HepG2 (cell line): ENCODE measurements at regions not wholly inside any gene's neighbourhood (a gene's known extent, or its start where the extent isn't known, plus 50 kb on each side); places are given as distances from the start of the nearest gene placed in this dataset.

ENCODE experiments used
- ATAC-seq: fragments of 200-7000 bp; cut with Tn5 transposase; 3 replicates; pipeline ENCODE4 v1.9.1; 2020; ENCODE audit warnings: mild to moderate bottlenecking, moderate library complexity
- BruUV-seq: library from RNA; stranded (reverse); fragments of 400-500 nt; replicated peaks from 2 replicates; lab custom pipeline; 2021; lab: Mats Ljungman, UMichigan
- CTCF ChIA-PET: fragments of 300-600 bp; formaldehyde crosslinking; extraction: SDS; loops from one replicate; lab custom pipeline; 2021; ENCODE audit warnings: low total read pairs, inconsistent platforms, low intra/inter-chr PET ratio; lab: Yijun Ruan, JAX
- POLR2A ChIA-PET: fragments of 350-600 bp; sonication (Branson Sonifier 250); formaldehyde crosslinking; loops from one replicate; lab custom pipeline; 2020; ENCODE audit warnings: antibody characterized with exemption, inconsistent platforms; lab: Yijun Ruan, JAX
- DNase-seq: peaks from one replicate; pipeline ENCODE4 v3.0.0-alpha.2; 2015; ENCODE audit warnings: low spot score
- FAIRE-seq: peaks from 3 replicates; lab custom pipeline; 2011; peaks lifted over from hg19 to GRCh38; lab: Jason Lieb, UNC
- H2AFZ ChIP-seq: one replicate; pipeline ENCODE4 v1.6.1; 2011; ENCODE audit warnings: low read length, inconsistent platforms
- H3K27ac ChIP-seq: fragments of 300-600 bp; 3 replicates; pipeline ENCODE4 v1.8.0; 2011; ENCODE audit warnings: mixed run types, mild to moderate bottlenecking, mixed read lengths, low read length, inconsistent platforms; ENCODE audit not compliant: insufficient read depth; ENCODE audit errors: extremely low read length
- H3K27me3 ChIP-seq, 2 experiments: fragments of 200-600 bp in 1 of 2; 2 replicates in 1 of 2; 3 replicates in 1 of 2; pipeline versions ENCODE4 v1.6.0 to v1.8.0; 2011; ENCODE audit warnings: low read length in 2 of 2, mild to moderate bottlenecking in 2 of 2, moderate library complexity in 2 of 2, inconsistent platforms in 1 of 2; ENCODE audit not compliant: insufficient read depth in 2 of 2, control insufficient read depth in 1 of 2
- H3K36me3 ChIP-seq, 2 experiments: fragments of 200-600 bp in 1 of 2; replicated peaks in 1 of 2; 2 replicates in 1 of 2; 3 replicates in 1 of 2; pipeline versions ENCODE4 v1.5.1 to v1.8.0; 2011; ENCODE audit warnings: low read length in 2 of 2, inconsistent platforms in 1 of 2; ENCODE audit not compliant: insufficient read depth in 2 of 2, control insufficient read depth in 1 of 2
- H3K4me1 ChIP-seq: 2 replicates; pipeline ENCODE4 v1.5.1; 2012; ENCODE audit warnings: low read length, inconsistent platforms; ENCODE audit not compliant: insufficient read depth
- H3K4me2 ChIP-seq: 2 replicates; pipeline ENCODE4 v1.6.0; 2011; ENCODE audit warnings: low read depth, low read length, inconsistent platforms
- H3K4me3 ChIP-seq, 3 experiments: fragments of 200-600 bp in 1 of 3; sonication (generic), shearing (Covaris generic) in 1 of 3; replicated peaks in 1 of 3; 2 replicates each; pipeline ENCODE4 v1.5.1; 2011 to 2016; ENCODE audit warnings: low read length in 3 of 3, inconsistent platforms in 2 of 3, low read depth in 2 of 3, mild to moderate bottlenecking in 2 of 3, control low read depth in 1 of 3, mixed read lengths in 1 of 3; ENCODE audit not compliant: insufficient read depth in 1 of 3
- H3K79me2 ChIP-seq: one replicate; pipeline ENCODE4 v1.6.1; 2011; ENCODE audit warnings: low read length, inconsistent platforms; ENCODE audit not compliant: insufficient read depth
- H3K9ac ChIP-seq: 2 replicates; pipeline ENCODE4 v1.6.0; 2011; ENCODE audit warnings: mild to moderate bottlenecking, low read depth, low read length, inconsistent platforms; ENCODE audit not compliant: insufficient read depth
- H3K9me3 ChIP-seq: 2 replicates; pipeline ENCODE4 v1.5.1; 2012; ENCODE audit warnings: mild to moderate bottlenecking, low read length
- H4K20me1 ChIP-seq: 2 replicates; pipeline ENCODE4 v1.6.0; 2011; ENCODE audit warnings: inconsistent platforms, mild to moderate bottlenecking, low read length, moderate library complexity; ENCODE audit not compliant: insufficient read depth
- CEBPB ChIP-seq: IDR thresholded peaks from 2 replicates; pipeline ENCODE4 v1.6.1; 2011; ENCODE audit warnings: low read depth, low read length, improper control_type of control experiment, borderline replicate concordance
- IRX3 ChIP-seq: sonication (generic); formaldehyde crosslinking; IDR thresholded peaks from 2 replicates; pipeline ENCODE4 v1.8.1; 2023; ENCODE audit warnings: mild to moderate bottlenecking, low read depth, missing genetic modification reagents, borderline replicate concordance
- RAD21 ChIP-seq: fragments of 450-650 bp; formaldehyde crosslinking; IDR thresholded peaks from 2 replicates; pipeline ENCODE4 v1.5.0; 2020; ENCODE audit warnings: mild to moderate bottlenecking
- SP140L ChIP-seq: sonication (generic); formaldehyde crosslinking; IDR thresholded peaks from 2 replicates; pipeline ENCODE4 v1.4.0; 2020; ENCODE audit warnings: missing genetic modification reagents, borderline replicate concordance
- SRY ChIP-seq: sonication (generic); formaldehyde crosslinking; IDR thresholded peaks from 2 replicates; pipeline ENCODE4 v1.8.0; 2022; ENCODE audit warnings: mild to moderate bottlenecking, missing genetic modification reagents
- ZNF792 ChIP-seq: IDR thresholded peaks from 2 replicates; pipeline ENCODE4 v1.6.1; 2016
- ZSCAN20 ChIP-seq: sonication (generic); formaldehyde crosslinking; IDR thresholded peaks from 2 replicates; pipeline ENCODE4 v1.4.0; 2020; ENCODE audit warnings: missing genetic modification reagents, mild to moderate bottlenecking, borderline replicate concordance
- WGBS: methylation state at CpG from one replicate; pipeline ENCODE4 v1.1.6; 2017; ENCODE audit warnings: low lambda C conversion rate; 5-methylcytosine and 5-hydroxymethylcytosine counted together
- in situ Hi-C: cut with HindIII; loops from 2 replicates; pipeline ENCODE4 v1.10.0; 2017; ENCODE audit warnings: low pct_unique_long_range_greater_than_20kb; ENCODE audit not compliant: extremely low pct_ligation_motif_present
- intact Hi-C: fragments of 100-400 bp; cut with micrococcal nuclease; formaldehyde crosslinking; loops from one replicate; pipeline ENCODE4 v1.10.0; 2022; ENCODE audit not compliant: unreplicated experiment
- TF ChIP-seq, protein P1 (sequence below): sonication (generic); formaldehyde crosslinking; IDR thresholded peaks from 2 replicates; pipeline ENCODE4 v1.4.0; 2020; ENCODE audit warnings: missing genetic modification reagents, mild to moderate bottlenecking, borderline replicate concordance
- TF ChIP-seq, protein P2 (sequence below): sonication (generic); formaldehyde crosslinking; IDR thresholded peaks from 2 replicates; pipeline ENCODE4 v1.5.0; 2020; ENCODE audit warnings: mild to moderate bottlenecking, missing genetic modification reagents, moderate library complexity
- TF ChIP-seq, protein P3 (sequence below): sonication (generic); formaldehyde crosslinking; IDR thresholded peaks from 2 replicates; pipeline ENCODE4 v1.9.0; 2021; ENCODE audit warnings: mild to moderate bottlenecking, missing genetic modification reagents
- TF ChIP-seq, protein P4 (sequence below): sonication (generic); formaldehyde crosslinking; IDR thresholded peaks from 2 replicates; pipeline ENCODE4 v1.5.0; 2020; ENCODE audit warnings: missing genetic modification reagents

DNA sequence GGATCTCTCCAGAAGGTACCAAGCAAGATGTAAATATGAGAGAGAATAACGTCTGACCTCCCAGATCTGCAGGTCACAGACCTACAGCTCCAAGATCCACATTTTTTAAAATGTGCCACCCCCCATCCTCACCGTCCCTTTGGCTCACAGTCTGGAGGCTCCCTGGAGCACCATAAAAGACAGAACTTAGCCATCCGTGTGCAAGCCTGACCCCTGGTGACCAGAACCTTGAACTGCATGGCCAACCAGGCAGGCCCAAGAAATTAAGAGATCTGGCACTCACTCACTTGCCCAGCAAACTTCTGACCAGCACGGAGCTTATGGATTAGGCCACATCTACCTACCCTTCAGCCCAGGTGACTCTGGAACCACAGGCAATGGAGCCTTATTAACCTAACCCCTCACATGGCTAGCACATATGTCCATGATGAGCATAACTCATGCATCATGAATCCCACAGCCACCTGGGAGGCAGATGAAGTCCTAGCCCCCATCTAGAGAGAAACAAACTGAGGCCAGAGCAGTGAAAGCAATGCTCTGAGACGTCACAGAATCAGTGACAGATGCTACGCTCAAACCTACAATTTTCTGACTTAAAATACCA, 275.3 kb downstream of the UACA start (continued):
- TF ChIP-seq, protein P1, sequence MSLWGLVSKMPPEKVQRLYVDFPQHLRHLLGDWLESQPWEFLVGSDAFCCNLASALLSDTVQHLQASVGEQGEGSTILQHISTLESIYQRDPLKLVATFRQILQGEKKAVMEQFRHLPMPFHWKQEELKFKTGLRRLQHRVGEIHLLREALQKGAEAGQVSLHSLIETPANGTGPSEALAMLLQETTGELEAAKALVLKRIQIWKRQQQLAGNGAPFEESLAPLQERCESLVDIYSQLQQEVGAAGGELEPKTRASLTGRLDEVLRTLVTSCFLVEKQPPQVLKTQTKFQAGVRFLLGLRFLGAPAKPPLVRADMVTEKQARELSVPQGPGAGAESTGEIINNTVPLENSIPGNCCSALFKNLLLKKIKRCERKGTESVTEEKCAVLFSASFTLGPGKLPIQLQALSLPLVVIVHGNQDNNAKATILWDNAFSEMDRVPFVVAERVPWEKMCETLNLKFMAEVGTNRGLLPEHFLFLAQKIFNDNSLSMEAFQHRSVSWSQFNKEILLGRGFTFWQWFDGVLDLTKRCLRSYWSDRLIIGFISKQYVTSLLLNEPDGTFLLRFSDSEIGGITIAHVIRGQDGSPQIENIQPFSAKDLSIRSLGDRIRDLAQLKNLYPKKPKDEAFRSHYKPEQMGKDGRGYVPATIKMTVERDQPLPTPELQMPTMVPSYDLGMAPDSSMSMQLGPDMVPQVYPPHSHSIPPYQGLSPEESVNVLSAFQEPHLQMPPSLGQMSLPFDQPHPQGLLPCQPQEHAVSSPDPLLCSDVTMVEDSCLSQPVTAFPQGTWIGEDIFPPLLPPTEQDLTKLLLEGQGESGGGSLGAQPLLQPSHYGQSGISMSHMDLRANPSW: no peak
- TF ChIP-seq IRX3 (CRISPR knock-in tag) (no peak), RAD21 (CRISPR knock-in tag) (peak; percentile 52), CEBPB (no peak)
- TF ChIP-seq, protein P2, sequence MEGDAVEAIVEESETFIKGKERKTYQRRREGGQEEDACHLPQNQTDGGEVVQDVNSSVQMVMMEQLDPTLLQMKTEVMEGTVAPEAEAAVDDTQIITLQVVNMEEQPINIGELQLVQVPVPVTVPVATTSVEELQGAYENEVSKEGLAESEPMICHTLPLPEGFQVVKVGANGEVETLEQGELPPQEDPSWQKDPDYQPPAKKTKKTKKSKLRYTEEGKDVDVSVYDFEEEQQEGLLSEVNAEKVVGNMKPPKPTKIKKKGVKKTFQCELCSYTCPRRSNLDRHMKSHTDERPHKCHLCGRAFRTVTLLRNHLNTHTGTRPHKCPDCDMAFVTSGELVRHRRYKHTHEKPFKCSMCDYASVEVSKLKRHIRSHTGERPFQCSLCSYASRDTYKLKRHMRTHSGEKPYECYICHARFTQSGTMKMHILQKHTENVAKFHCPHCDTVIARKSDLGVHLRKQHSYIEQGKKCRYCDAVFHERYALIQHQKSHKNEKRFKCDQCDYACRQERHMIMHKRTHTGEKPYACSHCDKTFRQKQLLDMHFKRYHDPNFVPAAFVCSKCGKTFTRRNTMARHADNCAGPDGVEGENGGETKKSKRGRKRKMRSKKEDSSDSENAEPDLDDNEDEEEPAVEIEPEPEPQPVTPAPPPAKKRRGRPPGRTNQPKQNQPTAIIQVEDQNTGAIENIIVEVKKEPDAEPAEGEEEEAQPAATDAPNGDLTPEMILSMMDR (CRISPR knock-in tag): peak; percentile 88
- TF ChIP-seq, all 625 proteins: peak for 6

DNA sequence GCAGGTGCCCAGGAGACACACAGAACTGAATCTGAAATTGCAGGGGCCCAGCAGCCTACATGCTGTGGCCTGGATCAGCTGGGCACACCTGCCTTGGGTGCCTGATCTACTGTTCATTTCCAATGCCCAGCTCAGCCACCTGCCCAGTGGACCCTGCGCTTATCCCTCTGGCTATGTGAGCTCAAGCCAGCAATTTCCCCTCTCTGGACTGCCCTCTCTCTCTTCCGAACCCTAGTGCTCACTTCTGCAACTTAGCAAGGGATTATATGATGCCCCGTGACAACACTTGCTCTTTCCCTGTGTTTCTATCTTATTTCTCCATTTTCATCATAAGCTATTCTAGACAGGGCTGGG, 276.0 kb downstream of the UACA start:
- no peak overlapping the region for H3K4me3 ChIP-seq
- intact Hi-C loops (no loop called here), in situ Hi-C loops (loop anchor here (5.0 kb wide), 1 partner anchor 1010 kb away; no protein-coding TSS in a partner anchor)
- peaks cover 0 to 16% of the 10 kb centered on the region in 2 experiments; a peak in 3 of 5 replicates for H3K27me3 ChIP-seq
- BruUV-seq: no TSS peak
- H3K79me2 ChIP-seq: no peaks in the 10 kb centered on the region
- no peaks in the 10 kb centered on the region for H3K36me3 ChIP-seq
- no peak overlapping the region for H3K27ac ChIP-seq
- H3K4me1 ChIP-seq: no peaks in the 10 kb centered on the region
- POLR2A ChIA-PET: no interaction called here
- ATAC-seq (no peak), FAIRE-seq (no peak), DNase-seq (no peak)
- CTCF ChIA-PET: interaction anchor here (1.4 to 1.8 kb wide), 2 partner anchors 25 to 1009 kb away, joined by 3 to 8 read pairs; no protein-coding TSS in a partner anchor
- 69% methylated on average over 3 of the region's 3 CpGs for WGBS
- no peaks in the 10 kb centered on the region for H4K20me1 ChIP-seq
- H2AFZ ChIP-seq: no peak overlapping the region
- no peak overlapping the region for H3K4me2 ChIP-seq
- H3K9me3 ChIP-seq: no peaks in the 10 kb centered on the region
- no peak overlapping the region for H3K9ac ChIP-seq
- TF ChIP-seq ZNF792 (CRISPR knock-in tag): no peak
- TF ChIP-seq, protein P3, sequence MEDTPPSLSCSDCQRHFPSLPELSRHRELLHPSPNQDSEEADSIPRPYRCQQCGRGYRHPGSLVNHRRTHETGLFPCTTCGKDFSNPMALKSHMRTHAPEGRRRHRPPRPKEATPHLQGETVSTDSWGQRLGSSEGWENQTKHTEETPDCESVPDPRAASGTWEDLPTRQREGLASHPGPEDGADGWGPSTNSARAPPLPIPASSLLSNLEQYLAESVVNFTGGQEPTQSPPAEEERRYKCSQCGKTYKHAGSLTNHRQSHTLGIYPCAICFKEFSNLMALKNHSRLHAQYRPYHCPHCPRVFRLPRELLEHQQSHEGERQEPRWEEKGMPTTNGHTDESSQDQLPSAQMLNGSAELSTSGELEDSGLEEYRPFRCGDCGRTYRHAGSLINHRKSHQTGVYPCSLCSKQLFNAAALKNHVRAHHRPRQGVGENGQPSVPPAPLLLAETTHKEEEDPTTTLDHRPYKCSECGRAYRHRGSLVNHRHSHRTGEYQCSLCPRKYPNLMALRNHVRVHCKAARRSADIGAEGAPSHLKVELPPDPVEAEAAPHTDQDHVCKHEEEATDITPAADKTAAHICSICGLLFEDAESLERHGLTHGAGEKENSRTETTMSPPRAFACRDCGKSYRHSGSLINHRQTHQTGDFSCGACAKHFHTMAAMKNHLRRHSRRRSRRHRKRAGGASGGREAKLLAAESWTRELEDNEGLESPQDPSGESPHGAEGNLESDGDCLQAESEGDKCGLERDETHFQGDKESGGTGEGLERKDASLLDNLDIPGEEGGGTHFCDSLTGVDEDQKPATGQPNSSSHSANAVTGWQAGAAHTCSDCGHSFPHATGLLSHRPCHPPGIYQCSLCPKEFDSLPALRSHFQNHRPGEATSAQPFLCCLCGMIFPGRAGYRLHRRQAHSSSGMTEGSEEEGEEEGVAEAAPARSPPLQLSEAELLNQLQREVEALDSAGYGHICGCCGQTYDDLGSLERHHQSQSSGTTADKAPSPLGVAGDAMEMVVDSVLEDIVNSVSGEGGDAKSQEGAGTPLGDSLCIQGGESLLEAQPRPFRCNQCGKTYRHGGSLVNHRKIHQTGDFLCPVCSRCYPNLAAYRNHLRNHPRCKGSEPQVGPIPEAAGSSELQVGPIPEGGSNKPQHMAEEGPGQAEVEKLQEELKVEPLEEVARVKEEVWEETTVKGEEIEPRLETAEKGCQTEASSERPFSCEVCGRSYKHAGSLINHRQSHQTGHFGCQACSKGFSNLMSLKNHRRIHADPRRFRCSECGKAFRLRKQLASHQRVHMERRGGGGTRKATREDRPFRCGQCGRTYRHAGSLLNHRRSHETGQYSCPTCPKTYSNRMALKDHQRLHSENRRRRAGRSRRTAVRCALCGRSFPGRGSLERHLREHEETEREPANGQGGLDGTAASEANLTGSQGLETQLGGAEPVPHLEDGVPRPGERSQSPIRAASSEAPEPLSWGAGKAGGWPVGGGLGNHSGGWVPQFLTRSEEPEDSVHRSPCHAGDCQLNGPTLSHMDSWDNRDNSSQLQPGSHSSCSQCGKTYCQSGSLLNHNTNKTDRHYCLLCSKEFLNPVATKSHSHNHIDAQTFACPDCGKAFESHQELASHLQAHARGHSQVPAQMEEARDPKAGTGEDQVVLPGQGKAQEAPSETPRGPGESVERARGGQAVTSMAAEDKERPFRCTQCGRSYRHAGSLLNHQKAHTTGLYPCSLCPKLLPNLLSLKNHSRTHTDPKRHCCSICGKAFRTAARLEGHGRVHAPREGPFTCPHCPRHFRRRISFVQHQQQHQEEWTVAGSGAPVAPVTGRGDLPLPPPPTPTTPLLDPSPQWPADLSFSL (CRISPR knock-in tag): no peak
- no peak for TF ChIP-seq ZSCAN20 (CRISPR knock-in tag)
- no peak for TF ChIP-seq SRY
- TF ChIP-seq, protein P4, sequence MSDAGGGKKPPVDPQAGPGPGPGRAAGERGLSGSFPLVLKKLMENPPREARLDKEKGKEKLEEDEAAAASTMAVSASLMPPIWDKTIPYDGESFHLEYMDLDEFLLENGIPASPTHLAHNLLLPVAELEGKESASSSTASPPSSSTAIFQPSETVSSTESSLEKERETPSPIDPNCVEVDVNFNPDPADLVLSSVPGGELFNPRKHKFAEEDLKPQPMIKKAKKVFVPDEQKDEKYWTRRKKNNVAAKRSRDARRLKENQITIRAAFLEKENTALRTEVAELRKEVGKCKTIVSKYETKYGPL (CRISPR knock-in tag): no peak
- TF ChIP-seq SP140L (CRISPR knock-in tag): no peak
